ENCODE measurements at regions not wholly inside any gene's neighbourhood (a gene's known extent, or its start where the extent isn't known, plus 50 kb on each side); places are given as distances from the start of the nearest gene placed in this dataset.

DNA sequence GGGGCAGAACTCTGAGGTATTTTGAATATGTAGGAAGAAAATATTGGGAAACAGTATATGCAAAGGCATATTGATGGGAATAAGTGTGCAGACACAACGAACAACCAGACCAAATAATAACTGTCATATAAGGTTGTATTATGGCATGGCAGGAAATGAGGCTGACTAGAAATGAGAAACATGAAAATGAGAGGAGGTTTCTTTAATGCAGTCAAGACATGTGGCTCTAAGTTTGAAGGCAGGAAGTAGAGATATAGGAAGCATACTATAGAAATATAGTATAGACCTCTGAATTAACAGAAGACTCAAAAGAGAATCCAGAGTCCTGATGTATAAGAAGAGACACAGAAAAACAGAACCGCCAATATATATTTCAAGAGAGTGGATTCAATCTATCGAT, 459.7 kb upstream of the PTCHD4 start:
- H3K9me3 Mint-ChIP-seq = peaks cover 1% of the 10 kb centered on the region
- intact Hi-C loops (cut with micrococcal nuclease) = no loop called here
- no peaks in the 10 kb centered on the region for H3K4me1 Mint-ChIP-seq (ENCODE audit: low read depth)
- no peaks in the 10 kb centered on the region for H3K36me3 Mint-ChIP-seq (ENCODE audit: low read depth)
- ChIA-PET CTCF (no interaction called here), POLR2A (no interaction called here)
- TF ChIP-seq, protein P1, sequence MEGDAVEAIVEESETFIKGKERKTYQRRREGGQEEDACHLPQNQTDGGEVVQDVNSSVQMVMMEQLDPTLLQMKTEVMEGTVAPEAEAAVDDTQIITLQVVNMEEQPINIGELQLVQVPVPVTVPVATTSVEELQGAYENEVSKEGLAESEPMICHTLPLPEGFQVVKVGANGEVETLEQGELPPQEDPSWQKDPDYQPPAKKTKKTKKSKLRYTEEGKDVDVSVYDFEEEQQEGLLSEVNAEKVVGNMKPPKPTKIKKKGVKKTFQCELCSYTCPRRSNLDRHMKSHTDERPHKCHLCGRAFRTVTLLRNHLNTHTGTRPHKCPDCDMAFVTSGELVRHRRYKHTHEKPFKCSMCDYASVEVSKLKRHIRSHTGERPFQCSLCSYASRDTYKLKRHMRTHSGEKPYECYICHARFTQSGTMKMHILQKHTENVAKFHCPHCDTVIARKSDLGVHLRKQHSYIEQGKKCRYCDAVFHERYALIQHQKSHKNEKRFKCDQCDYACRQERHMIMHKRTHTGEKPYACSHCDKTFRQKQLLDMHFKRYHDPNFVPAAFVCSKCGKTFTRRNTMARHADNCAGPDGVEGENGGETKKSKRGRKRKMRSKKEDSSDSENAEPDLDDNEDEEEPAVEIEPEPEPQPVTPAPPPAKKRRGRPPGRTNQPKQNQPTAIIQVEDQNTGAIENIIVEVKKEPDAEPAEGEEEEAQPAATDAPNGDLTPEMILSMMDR (IDR thresholded peaks at IDR 0.05) = no peak
- DNase-seq (no peak), ATAC-seq (no peak)
- no peaks in the 10 kb centered on the region for H3K27me3 Mint-ChIP-seq
- no peak overlapping the region for H3K4me3 Mint-ChIP-seq
- no peak overlapping the region for H3K27ac Mint-ChIP-seq

GRCh38 chr6:48568856-48569255, 457.9 kb upstream of the PTCHD4 start:
- DNase-seq = no peak
- TF ChIP-seq, protein P1 (IDR thresholded peaks at IDR 0.05) = no peak
- H3K27me3 Mint-ChIP-seq = no peaks in the 10 kb centered on the region

DNA sequence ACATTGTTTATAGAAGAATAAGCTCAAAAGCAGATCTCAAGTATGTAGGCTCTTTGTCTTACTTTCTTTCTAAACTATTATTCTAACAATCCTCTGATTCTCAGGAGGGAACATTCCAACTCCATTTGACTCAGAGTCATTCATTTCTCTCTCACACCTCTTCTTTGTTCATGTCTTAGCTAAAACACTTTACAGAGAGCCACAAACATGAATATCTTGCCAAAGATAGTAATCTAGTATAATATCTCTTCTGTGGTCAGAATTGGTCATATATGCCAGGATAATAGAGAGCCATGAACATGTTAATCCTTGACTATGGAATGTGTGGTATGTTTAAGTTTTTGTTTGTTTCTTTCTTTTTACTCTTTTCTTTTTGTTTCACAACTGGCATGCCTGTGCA, 456.0 kb upstream of the PTCHD4 start:
- Mint-ChIP-seq H3K9me3 (peaks cover 3% of the 10 kb centered on the region), H3K27ac (no peak overlapping the region), H3K27me3 (no peaks in the 10 kb centered on the region), H3K4me1 (ENCODE audit: low read depth) (no peaks in the 10 kb centered on the region), H3K4me3 (no peak overlapping the region), H3K36me3 (ENCODE audit: low read depth) (no peaks in the 10 kb centered on the region)
- no peak for DNase-seq
- no peak for ATAC-seq
- intact Hi-C loops (cut with micrococcal nuclease) = no loop called here
- TF ChIP-seq, protein P1 (IDR thresholded peaks at IDR 0.05) = no peak
- POLR2A ChIA-PET = no interaction called here
- CTCF ChIA-PET = interaction anchor here (1.0 kb wide), 1 partner anchor 672 kb away, joined by 3 read pairs; no protein-coding TSS in a partner anchor

More at GRCh38 chr6:48568856-48569255, 457.9 kb upstream of the PTCHD4 start:
- Mint-ChIP-seq H3K36me3 (ENCODE audit: low read depth) (no peaks in the 10 kb centered on the region), H3K9me3 (peaks cover 3% of the 10 kb centered on the region), H3K4me3 (no peak overlapping the region), H3K4me1 (ENCODE audit: low read depth) (no peaks in the 10 kb centered on the region), H3K27ac (no peak overlapping the region)
- ChIA-PET POLR2A (no interaction called here), CTCF (no interaction called here)
- ATAC-seq = no peak
- intact Hi-C loops (cut with micrococcal nuclease) = no loop called here

GRCh38 chr6:48564036-48564820, 453.2 kb upstream of the PTCHD4 start:
- Mint-ChIP-seq H3K36me3 (ENCODE audit: low read depth) (no peaks in the 10 kb centered on the region), H3K4me3 (no peak overlapping the region), H3K27ac (no peak overlapping the region), H3K27me3 (no peaks in the 10 kb centered on the region), H3K9me3 (peaks cover 3% of the 10 kb centered on the region), H3K4me1 (ENCODE audit: low read depth) (no peaks in the 10 kb centered on the region)
- POLR2A ChIA-PET = no interaction called here
- CTCF ChIA-PET = no interaction called here
- no peak for DNase-seq
- ATAC-seq = no peak
- intact Hi-C loops (cut with micrococcal nuclease) = no loop called here
- TF ChIP-seq, protein P1 (IDR thresholded peaks at IDR 0.05) = no peak

GRCh38 chr6:48563433-48563832, 452.4 kb upstream of the PTCHD4 start:
- ChIA-PET CTCF (no interaction called here), POLR2A (no interaction called here)
- Mint-ChIP-seq H3K36me3 (ENCODE audit: low read depth) (no peaks in the 10 kb centered on the region), H3K4me3 (no peak overlapping the region), H3K27me3 (no peaks in the 10 kb centered on the region), H3K27ac (no peak overlapping the region), H3K9me3 (peaks cover 3% of the 10 kb centered on the region), H3K4me1 (ENCODE audit: low read depth) (no peaks in the 10 kb centered on the region)
- no peak for ATAC-seq
- TF ChIP-seq, protein P1 (IDR thresholded peaks at IDR 0.05) = no peak
- intact Hi-C loops (cut with micrococcal nuclease) = no loop called here
- no peak for DNase-seq
